H1 (cell line): ENCODE measurements at regions not wholly inside any gene's neighbourhood (a gene's known extent, or its start where the extent isn't known, plus 50 kb on each side); places are given as distances from the start of the nearest gene placed in this dataset.

Experiments used
- ASH2L ChIP-seq: fragments of 200-600, 300-600 bp; sonication (generic); IDR thresholded peaks from one replicate; pipeline ENCODE4 v1.7.1; 2017; ENCODE audit warnings: low read length
- ATF3 ChIP-seq: IDR thresholded peaks from 2 replicates; pipeline ENCODE4 v1.6.1; 2011; ENCODE audit warnings: low read depth, mild to moderate bottlenecking, low read length; ENCODE audit not compliant: insufficient read depth
- BACH1 ChIP-seq: IDR thresholded peaks from 2 replicates; pipeline ENCODE4 v1.6.1; 2012; ENCODE audit warnings: low read length, improper control_type of control experiment
- CHD7 ChIP-seq: fragments of 300-600 bp; sonication (generic); IDR thresholded peaks from 2 replicates; pipeline ENCODE4 v1.7.1; 2012; ENCODE audit warnings: low read length, moderate library complexity, mild to moderate bottlenecking, inconsistent platforms; ENCODE audit not compliant: insufficient replicate concordance
- E2F6 ChIP-seq: IDR thresholded peaks from 2 replicates; pipeline ENCODE4 v1.6.1; 2012; ENCODE audit warnings: inconsistent platforms
- NRF1 ChIP-seq: IDR thresholded peaks from 2 replicates; pipeline ENCODE4 v1.6.1; 2011; ENCODE audit warnings: mild to moderate bottlenecking, low read depth, low read length, improper control_type of control experiment
- POLR2A ChIP-seq, 2 experiments: IDR thresholded peaks; 1 replicate in 1 of 2; 2 replicates in 1 of 2; pipeline ENCODE4 v1.6.1; 2011; ENCODE audit warnings: low read depth in 2 of 2, low read length in 2 of 2, mild to moderate bottlenecking in 2 of 2; ENCODE audit errors: control extremely low read depth in 1 of 2
- POLR2AphosphoS5 ChIP-seq: IDR thresholded peaks from 2 replicates; pipeline ENCODE4 v1.6.1; 2011; ENCODE audit warnings: low read depth, low read length
- RAD21 ChIP-seq, 2 experiments: IDR thresholded peaks in 1 of 2; conservative IDR thresholded peaks in 1 of 2; 2 replicates each; pipeline ENCODE4 v1.6.1; 2011; ENCODE audit warnings: low read depth in 2 of 2, low read length in 2 of 2, improper control_type of control experiment in 1 of 2, inconsistent platforms in 1 of 2, mild to moderate bottlenecking in 1 of 2, moderate library complexity in 1 of 2
- RNF2 ChIP-seq: fragments of 200-900, 300-1000 bp; sonication (generic); IDR thresholded peaks from 2 replicates; pipeline ENCODE4 v1.7.1; 2016; ENCODE audit warnings: borderline replicate concordance, low read depth, mild to moderate bottlenecking, antibody characterized with exemption, low read length; ENCODE audit not compliant: poor library complexity, severe bottlenecking; ENCODE audit errors: missing control alignments
- SUZ12 ChIP-seq: fragments of 200-600 bp; sonication (generic); IDR thresholded peaks from 2 replicates; pipeline ENCODE4 v1.6.1; 2012; ENCODE audit warnings: mild to moderate bottlenecking, inconsistent platforms, low read length, moderate library complexity, mixed read lengths

- TF ChIP-seq CHD7 (no peak), RNF2 (no peak), BACH1 (no peak), RAD21 (IDR thresholded peaks at IDR 0.05 in 1 of 2, conservative IDR thresholded peaks at IDR 0.05 in 1 of 2; ENCODE audit: low read depth in 2 of 2, low read length in 2 of 2) (no peak), ATF3 (no peak), E2F6 (no peak), POLR2A (IDR thresholded peaks at IDR 0.05; ENCODE audit: control extremely low read depth in 1 of 2, low read depth in 2 of 2, low read length in 2 of 2) (no peak), POLR2AphosphoS5 (no peak), NRF1 (no peak), ASH2L (no peak), SUZ12 (no peak)
These were observed 293.1 kb upstream of the SOX4 start (continued) for GRCh38 chr6:21300439-21300838.
